Heart left ventricle (tissue), 16 donors: ENCODE measurements at regions not wholly inside any gene's neighbourhood (a gene's known extent, or its start where the extent isn't known, plus 50 kb on each side); places are given as distances from the start of the nearest gene placed in this dataset.

Source experiments
- ATAC-seq, 4 donors: fragments of 200-7000 bp; cut with Tn5 transposase; one replicate each; pipeline ENCODE4 v1.9.1; 2020 to 2022; ENCODE audit warnings: moderate library complexity in 4 of 4, mild to moderate bottlenecking in 3 of 4, moderate number of reproducible peaks in 1 of 4
- DNase-seq, 5 donors: peaks; one replicate each; pipeline ENCODE4 v3.0.0-alpha.2; 2020
- H3K27ac ChIP-seq, 12 donors: fragments of 200-600 bp; sonication (generic) in 4 of 12; one replicate each; pipeline versions ENCODE4 v1.5.0 to v1.8.0; 2016 to 2022; ENCODE audit warnings: mild to moderate bottlenecking in 2 of 12
- H3K27me3 ChIP-seq, 9 donors: fragments of 200-600 bp; sonication (generic) in 2 of 9; one replicate each; pipeline versions ENCODE4 v1.5.1 to v1.8.0; 2016 to 2022; ENCODE audit warnings: mild to moderate bottlenecking in 3 of 9
- H3K36me3 ChIP-seq, 9 donors: fragments of 200-600 bp; sonication (generic) in 2 of 9; one replicate each; pipeline versions ENCODE4 v1.5.0 to v1.8.0; 2018 to 2022; ENCODE audit warnings: mild to moderate bottlenecking in 2 of 9
- H3K4me1 ChIP-seq, 12 donors: fragments of 200-600 bp; sonication (generic) in 4 of 12; one replicate each; pipeline versions ENCODE4 v1.5.0 to v1.8.0; 2016 to 2022; ENCODE audit warnings: mild to moderate bottlenecking in 3 of 12
- H3K4me3 ChIP-seq, 12 donors: fragments of 200-600 bp; sonication (generic) in 4 of 12; one replicate each; pipeline versions ENCODE4 v1.5.0 to v1.8.0; 2017 to 2022; ENCODE audit warnings: mild to moderate bottlenecking in 9 of 12, moderate library complexity in 4 of 12
- H3K9me3 ChIP-seq, 12 donors: fragments of 200-600 bp; sonication (generic) in 4 of 12; one replicate each; pipeline versions ENCODE4 v1.5.0 to v1.8.0; 2016 to 2022; ENCODE audit warnings: mild to moderate bottlenecking in 1 of 12
- POLR2A ChIP-seq, 2 donors: fragments of 450-650 bp; IDR thresholded peaks; one replicate each; pipeline ENCODE4 v1.6.1; 2017; ENCODE audit warnings: antibody characterized with exemption in 2 of 2, mild to moderate bottlenecking in 2 of 2, moderate library complexity in 2 of 2
- WGBS, 4 donors: extraction: QIAGEN DNeasy Blood & Tissue Kit in 2 of 4; methylation state at CpG; one replicate each; pipeline versions ENCODE4 v1.1.5 to v1.1.7; 2013 to 2018; 5-methylcytosine and 5-hydroxymethylcytosine counted together
- intact Hi-C, 10 donors: fragments of 100-400 bp; cut with DNase I; formaldehyde crosslinking; loops; one replicate each; pipeline versions ENCODE4 v1.11.1 to v1.14.2; 2022
- TF ChIP-seq, protein P1 (sequence below), 12 donors: fragments of 200-600 bp; sonication (generic) in 4 of 12; IDR thresholded peaks; one replicate each; pipeline versions ENCODE4 v1.5.0 to v1.8.0; 2018 to 2022; ENCODE audit warnings: antibody characterized with exemption in 12 of 12, mild to moderate bottlenecking in 5 of 12
- donor health status: ischemic (EF 13 %, LVEDD 7.1; RV severe dilation, severe dysfunction).
- donor health status: healthy with polysubstance abuse.
- donor health status: DM: no; HTN: yes; CAD: no.
- donor health status: DM: no; HTN: no; CAD: no.
- donor health status: ischemic (EF 25% LVEDD 6.9; RV normal size, moderate dysfunction).
- donor health status: ischemic (EF 25% LVEDD 5.7; RV mildly dilated, moderate dysfunction).
- donor health status: healthy.
- donor health status: DM: yes; HTN: yes; CAD: no.
- donor health status: ischemic (EF 35%, LVEDD 5.7; RV mildly dilated, moderate dysfunction).
- donor health status: nonischemic (EF 11% LVEDD 7.7; RV severe dilation, severe dysfunction).
- donor health status: DM: yes; HTN: yes; CAD: no.
- donor health status: PGD.
- donor health status: ischemic (EF 29% LVEDD 5.4; RV normal size, mild dysfunction).
- donor health status: nonischemic (EF 23%, LVEDD 6.1; RV moderate dilation, normal function).

DNA sequence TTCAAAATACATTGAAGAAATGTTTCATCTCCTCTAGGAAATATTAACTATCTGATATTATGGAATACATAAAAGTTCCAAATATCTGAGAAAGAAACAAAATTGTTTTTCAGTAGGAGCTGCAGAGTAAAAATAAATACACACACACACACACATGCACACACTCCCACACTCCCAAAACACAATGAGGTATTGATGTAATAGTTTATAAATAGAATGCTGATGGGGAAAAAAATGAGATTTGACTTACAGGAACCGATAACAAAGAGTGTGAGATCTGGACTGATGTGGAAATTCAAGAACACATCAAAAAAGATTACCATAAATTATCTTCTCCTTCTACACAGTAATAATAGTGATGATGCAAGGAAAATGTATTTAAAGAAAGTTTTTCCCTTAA lies 438.0 kb upstream of the CELF2 start:
- Histone ChIP-seq H3K27ac (peak overlapping the region in 3 of 12 donors; percentile 0 to 32 (median 23)), H3K27me3 (no peaks in the 10 kb centered on the region), H3K4me1 (peaks cover 0 to 14% (median 0%) of the 10 kb centered on the region in 12 donors), H3K36me3 (no peaks in the 10 kb centered on the region), H3K9me3 (no peaks in the 10 kb centered on the region), H3K4me3 (no peak overlapping the region)
- DNase-seq: no peak
- 11 to 35% (median 14%) methylated on average over 1 of the region's 1 CpG for WGBS, 4 donors
- intact Hi-C loops: no loop called here
- TF ChIP-seq, protein P1, sequence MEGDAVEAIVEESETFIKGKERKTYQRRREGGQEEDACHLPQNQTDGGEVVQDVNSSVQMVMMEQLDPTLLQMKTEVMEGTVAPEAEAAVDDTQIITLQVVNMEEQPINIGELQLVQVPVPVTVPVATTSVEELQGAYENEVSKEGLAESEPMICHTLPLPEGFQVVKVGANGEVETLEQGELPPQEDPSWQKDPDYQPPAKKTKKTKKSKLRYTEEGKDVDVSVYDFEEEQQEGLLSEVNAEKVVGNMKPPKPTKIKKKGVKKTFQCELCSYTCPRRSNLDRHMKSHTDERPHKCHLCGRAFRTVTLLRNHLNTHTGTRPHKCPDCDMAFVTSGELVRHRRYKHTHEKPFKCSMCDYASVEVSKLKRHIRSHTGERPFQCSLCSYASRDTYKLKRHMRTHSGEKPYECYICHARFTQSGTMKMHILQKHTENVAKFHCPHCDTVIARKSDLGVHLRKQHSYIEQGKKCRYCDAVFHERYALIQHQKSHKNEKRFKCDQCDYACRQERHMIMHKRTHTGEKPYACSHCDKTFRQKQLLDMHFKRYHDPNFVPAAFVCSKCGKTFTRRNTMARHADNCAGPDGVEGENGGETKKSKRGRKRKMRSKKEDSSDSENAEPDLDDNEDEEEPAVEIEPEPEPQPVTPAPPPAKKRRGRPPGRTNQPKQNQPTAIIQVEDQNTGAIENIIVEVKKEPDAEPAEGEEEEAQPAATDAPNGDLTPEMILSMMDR (IDR thresholded peaks at IDR 0.05): no peak
- no peak for TF ChIP-seq POLR2A (IDR thresholded peaks at IDR 0.05)
- no peak for ATAC-seq

DNA sequence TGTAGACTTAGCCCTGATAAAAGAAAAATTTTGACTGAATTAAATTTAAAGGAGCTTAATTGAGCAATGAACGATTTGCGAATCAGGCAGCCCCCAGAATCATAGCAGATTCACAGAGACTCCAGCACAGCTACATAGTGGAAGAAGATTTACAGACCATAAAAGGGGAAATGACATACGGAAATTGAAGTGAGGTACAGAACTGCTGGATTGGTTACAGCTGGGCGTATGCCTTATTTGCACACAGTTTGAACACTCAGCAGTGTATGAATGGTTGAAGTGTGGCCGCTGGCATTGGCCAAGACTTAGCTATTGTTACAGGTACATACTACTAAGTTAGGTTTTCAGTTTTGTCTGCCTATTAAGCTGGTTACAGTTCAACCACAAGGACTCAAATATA lies 433.5 kb upstream of the CELF2 start:
- no peak overlapping the region for H3K27ac ChIP-seq
- H3K4me1 ChIP-seq: peaks cover 0 to 23% (median under 1%) of the 10 kb centered on the region in 12 donors
- H3K36me3 ChIP-seq: no peaks in the 10 kb centered on the region
- no peak for DNase-seq
- no peaks in the 10 kb centered on the region for H3K9me3 ChIP-seq
- no peak for ATAC-seq
- H3K27me3 ChIP-seq: no peaks in the 10 kb centered on the region
- intact Hi-C loops: no loop called here
- TF ChIP-seq POLR2A (IDR thresholded peaks at IDR 0.05): no peak
- TF ChIP-seq, protein P1 (IDR thresholded peaks at IDR 0.05): no peak
- no peak overlapping the region for H3K4me3 ChIP-seq
- 80 to 91% (median 86%) methylated on average over 5 of the region's 5 CpGs for WGBS, 4 donors

DNA sequence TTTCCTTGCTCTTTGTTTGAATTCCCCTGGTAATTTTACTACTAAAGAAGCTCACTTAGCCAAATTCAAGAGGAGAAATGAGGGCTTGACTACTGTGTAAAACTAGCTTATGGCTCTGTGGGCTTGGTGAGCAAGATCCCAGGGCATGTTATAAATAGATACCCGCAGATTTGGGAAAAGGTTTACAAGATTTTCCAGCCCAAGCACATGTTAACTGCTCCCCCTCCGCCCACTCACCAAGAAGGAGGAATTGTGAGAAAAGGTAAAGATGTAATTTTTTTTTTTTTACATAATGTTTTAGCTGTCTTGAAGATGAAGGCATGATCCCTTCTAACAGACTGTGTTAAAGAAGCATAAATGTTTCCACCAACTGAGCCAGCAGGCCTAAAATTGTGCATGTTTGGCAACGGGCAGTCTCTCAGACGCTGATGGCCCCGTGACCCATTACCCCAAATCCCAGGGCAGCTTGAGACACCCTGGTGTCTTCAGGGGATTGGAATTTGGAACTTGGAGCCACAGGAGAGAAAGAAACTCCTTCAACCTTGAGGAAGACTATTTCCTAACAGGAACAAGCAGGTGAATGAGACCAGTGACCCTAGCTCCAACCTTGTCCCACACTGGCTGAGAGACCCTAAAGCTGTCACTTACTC lies 429.8 kb upstream of the CELF2 start:
- H3K9me3 ChIP-seq: no peaks in the 10 kb centered on the region
- DNase-seq: no peak
- H3K27ac ChIP-seq: peak overlapping the region in 3 of 12 donors; percentile 11 to 23 (median 17)
- H3K4me3 ChIP-seq: no peak overlapping the region
- H3K27me3 ChIP-seq: no peaks in the 10 kb centered on the region
- 86 to 94% (median 89%) methylated on average over 5 of the region's 5 CpGs for WGBS, 4 donors
- no peak for ATAC-seq
- TF ChIP-seq, protein P1 (IDR thresholded peaks at IDR 0.05): no peak
- no peak for TF ChIP-seq POLR2A (IDR thresholded peaks at IDR 0.05)
- intact Hi-C loops: no loop called here
- H3K4me1 ChIP-seq: peaks cover 0 to 30% (median 7%) of the 10 kb centered on the region in 12 donors
- no peaks in the 10 kb centered on the region for H3K36me3 ChIP-seq

DNA sequence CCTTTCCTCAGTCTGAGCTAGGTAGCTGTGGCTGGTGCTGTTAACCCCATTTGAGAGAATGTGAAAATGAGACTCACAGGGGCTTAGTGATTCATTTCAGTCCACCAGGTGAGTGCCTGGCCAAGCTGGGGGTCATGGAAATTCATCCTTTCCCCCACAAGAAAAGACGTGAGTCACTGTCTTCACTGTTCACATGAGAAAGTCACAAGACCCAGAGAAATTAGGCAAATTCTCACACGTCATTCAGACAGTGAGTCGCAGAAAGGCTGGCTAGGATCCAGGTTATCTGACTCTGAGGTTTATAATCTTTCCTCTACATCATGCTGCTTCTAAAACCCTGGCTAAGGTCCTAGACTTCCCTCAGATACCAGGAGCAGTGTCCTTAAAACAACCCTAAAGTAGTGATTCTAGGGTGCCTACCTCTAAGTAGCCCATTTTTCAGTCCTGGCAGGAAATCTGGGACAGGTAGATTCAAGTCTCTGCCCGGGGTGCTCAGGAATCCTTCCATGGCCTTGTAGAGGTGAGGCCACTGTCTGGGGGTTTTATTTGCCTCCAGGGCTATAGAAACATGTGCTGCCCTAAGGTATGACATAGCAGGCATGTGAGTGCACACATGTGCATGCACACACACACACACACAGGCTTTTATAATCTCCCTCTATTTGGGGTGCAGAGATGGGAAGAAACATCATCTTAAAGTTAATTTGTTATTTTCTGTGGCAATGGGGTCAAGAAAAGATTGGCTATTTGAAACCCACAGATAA lies 427.9 kb upstream of the CELF2 start:
- Histone ChIP-seq H3K9me3 (no peaks in the 10 kb centered on the region), H3K27me3 (no peaks in the 10 kb centered on the region), H3K27ac (peak overlapping the region in 1 of 12 donors; percentile 2), H3K36me3 (no peaks in the 10 kb centered on the region), H3K4me3 (no peak overlapping the region), H3K4me1 (peaks cover 0 to 30% (median 7%) of the 10 kb centered on the region in 12 donors)
- ATAC-seq (peak in 3 of 4 donors; percentile 46 to 79 (median 68)), DNase-seq (peak in 3 of 5 donors; percentile 23 to 41 (median 40))
- TF ChIP-seq, protein P1 (IDR thresholded peaks at IDR 0.05): no peak
- 33 to 50% (median 44%) methylated on average over 4 of the region's 4 CpGs for WGBS, 4 donors
- intact Hi-C loops: no loop called here
